Osteoblast (primary cell): ENCODE measurements at regions not wholly inside any gene's neighbourhood (a gene's known extent, or its start where the extent isn't known, plus 50 kb on each side); places are given as distances from the start of the nearest gene placed in this dataset.

Source experiments
- DNase-seq: peaks from one replicate; pipeline ENCODE4 v3.0.0; 2011; ENCODE audit warnings: low spot score, mixed read lengths; ENCODE audit not compliant: insufficient read length; ENCODE audit errors: missing footprints
- H2AFZ ChIP-seq: 2 replicates; pipeline ENCODE4 v1.6.0; 2011; ENCODE audit warnings: mild to moderate bottlenecking, low read length
- H3K27ac ChIP-seq: 2 replicates; pipeline ENCODE4 v1.5.1; 2011; ENCODE audit warnings: mild to moderate bottlenecking, low read depth, low read length, moderate library complexity
- H3K27me3 ChIP-seq: 2 replicates; pipeline ENCODE4 v1.6.0; 2012; ENCODE audit warnings: mild to moderate bottlenecking, control low read depth, inconsistent platforms, low read length, moderate library complexity; ENCODE audit not compliant: insufficient read depth
- H3K36me3 ChIP-seq: 2 replicates; pipeline ENCODE4 v1.5.1; 2011; ENCODE audit warnings: mild to moderate bottlenecking, low read length, control low read depth, moderate library complexity; ENCODE audit not compliant: insufficient read depth
- H3K4me1 ChIP-seq: 2 replicates; pipeline ENCODE4 v1.5.1; 2011; ENCODE audit warnings: mild to moderate bottlenecking, low read length, control low read depth, moderate library complexity; ENCODE audit not compliant: insufficient read depth
- H3K4me2 ChIP-seq: 2 replicates; pipeline ENCODE4 v1.6.0; 2011; ENCODE audit warnings: mild to moderate bottlenecking, low read length; ENCODE audit not compliant: insufficient read depth
- H3K4me3 ChIP-seq: fragments of 200-600 bp; sonication (generic); 3 replicates; pipeline ENCODE4 v1.5.1; 2012; ENCODE audit warnings: mild to moderate bottlenecking, low read length, inconsistent platforms; ENCODE audit not compliant: insufficient read depth
- H3K79me2 ChIP-seq: 2 replicates; pipeline ENCODE4 v1.6.0; 2012; ENCODE audit warnings: mild to moderate bottlenecking, low read length, control low read depth, inconsistent platforms; ENCODE audit not compliant: insufficient read depth
- H3K9me3 ChIP-seq: 2 replicates; pipeline ENCODE4 v1.5.1; 2011; ENCODE audit warnings: low read depth, low read length, control low read depth
- H4K20me1 ChIP-seq: 2 replicates; pipeline ENCODE4 v1.6.0; 2012; ENCODE audit warnings: mild to moderate bottlenecking, low read length, control low read depth; ENCODE audit not compliant: insufficient read depth
- CTCF ChIP-seq: IDR thresholded peaks from 2 replicates; pipeline ENCODE4 v1.5.1; 2011; ENCODE audit warnings: mild to moderate bottlenecking, low read depth, low read length, moderate library complexity; ENCODE audit errors: extremely low read depth

GRCh38 chr2:36172824-36173223 is 182.8 kb upstream of the CRIM1 start:
- H3K9me3 ChIP-seq = no peaks in the 10 kb centered on the region
- no peaks in the 10 kb centered on the region for H4K20me1 ChIP-seq
- no peak overlapping the region for H3K4me2 ChIP-seq
- H2AFZ ChIP-seq = no peak overlapping the region
- TF ChIP-seq CTCF = no peak
- no peaks in the 10 kb centered on the region for H3K4me1 ChIP-seq
- no peak for DNase-seq
- no peaks in the 10 kb centered on the region for H3K36me3 ChIP-seq
- H3K27me3 ChIP-seq = no peaks in the 10 kb centered on the region
- H3K27ac ChIP-seq = no peak overlapping the region
- no peak overlapping the region for H3K4me3 ChIP-seq
- no peaks in the 10 kb centered on the region for H3K79me2 ChIP-seq

- Histone ChIP-seq H3K4me3 (no peak overlapping the region), H3K4me2 (no peak overlapping the region), H2AFZ (no peak overlapping the region), H3K9me3 (no peaks in the 10 kb centered on the region), H3K79me2 (no peaks in the 10 kb centered on the region), H3K27me3 (no peaks in the 10 kb centered on the region), H3K36me3 (no peaks in the 10 kb centered on the region), H3K27ac (no peak overlapping the region), H3K4me1 (no peaks in the 10 kb centered on the region), H4K20me1 (no peaks in the 10 kb centered on the region)
- no peak for TF ChIP-seq CTCF
- no peak for DNase-seq
Measured at GRCh38 chr2:36170805-36171204, 184.8 kb upstream of the CRIM1 start.

- no peak for TF ChIP-seq CTCF
- no peak overlapping the region for H2AFZ ChIP-seq
- H3K4me1 ChIP-seq = no peaks in the 10 kb centered on the region
Measured at GRCh38 chr2:36169843-36170242, 185.7 kb upstream of the CRIM1 start.

GRCh38 chr2:36168115-36168514 is 187.5 kb upstream of the CRIM1 start:
- Histone ChIP-seq H3K27me3 (no peaks in the 10 kb centered on the region), H3K36me3 (no peaks in the 10 kb centered on the region), H3K4me2 (no peak overlapping the region), H2AFZ (no peak overlapping the region), H3K4me1 (no peaks in the 10 kb centered on the region), H3K4me3 (no peak overlapping the region), H3K27ac (no peak overlapping the region), H3K79me2 (no peaks in the 10 kb centered on the region), H4K20me1 (no peaks in the 10 kb centered on the region), H3K9me3 (no peaks in the 10 kb centered on the region)
- no peak for TF ChIP-seq CTCF
- no peak for DNase-seq

More at GRCh38 chr2:36169843-36170242, 185.7 kb upstream of the CRIM1 start:
- Histone ChIP-seq H3K36me3 (no peaks in the 10 kb centered on the region), H4K20me1 (no peaks in the 10 kb centered on the region), H3K79me2 (no peaks in the 10 kb centered on the region), H3K4me3 (no peak overlapping the region), H3K27me3 (no peaks in the 10 kb centered on the region), H3K27ac (no peak overlapping the region), H3K9me3 (no peaks in the 10 kb centered on the region), H3K4me2 (no peak overlapping the region)
- DNase-seq = no peak
